SK-N-SH treated with all-trans-retinoic acid at 6 μM for 48 hours (cell line): ENCODE measurements at regions not wholly inside any gene's neighbourhood (a gene's known extent, or its start where the extent isn't known, plus 50 kb on each side); places are given as distances from the start of the nearest gene placed in this dataset.

Experiments used
- ATAC-seq: fragments of 200-7000 bp; cut with Tn5 transposase; 3 replicates; pipeline ENCODE4 v1.9.1; 2020; ENCODE audit warnings: mild to moderate bottlenecking, moderate library complexity
- ARNTL ChIP-seq: fragments of 450-650 bp; formaldehyde crosslinking; IDR thresholded peaks from 2 replicates; pipeline ENCODE4 v1.5.0; 2020; ENCODE audit warnings: low read depth, mild to moderate bottlenecking, moderate library complexity, borderline replicate concordance
- BACH2 ChIP-seq: fragments of 250-450 bp; sonication (Bioruptor Pico); IDR thresholded peaks from 2 replicates; pipeline ENCODE4 v1.9.0; 2021; ENCODE audit warnings: mild to moderate bottlenecking, borderline replicate concordance
- CREB5 ChIP-seq: fragments of 250-450 bp; sonication (Bioruptor Pico); IDR thresholded peaks from 2 replicates; pipeline ENCODE4 v1.5.1; 2020; ENCODE audit warnings: low read depth, mild to moderate bottlenecking, moderate library complexity
- CSDC2 ChIP-seq: fragments of 250-450 bp; sonication (Bioruptor Pico); IDR thresholded peaks from 2 replicates; pipeline ENCODE4 v1.5.0; 2020; ENCODE audit warnings: mild to moderate bottlenecking, moderate library complexity
- CSRNP3 ChIP-seq: fragments of 250-450 bp; sonication (Bioruptor Pico); IDR thresholded peaks from 2 replicates; pipeline ENCODE4 v1.5.1; 2021; ENCODE audit warnings: mild to moderate bottlenecking, moderate library complexity
- ESRRG ChIP-seq: fragments of 250-450 bp; sonication (Bioruptor Pico); IDR thresholded peaks from 2 replicates; pipeline ENCODE4 v1.6.1; 2021; ENCODE audit warnings: mild to moderate bottlenecking
- GLIS3 ChIP-seq: fragments of 250-450 bp; sonication (Bioruptor Pico); IDR thresholded peaks from 2 replicates; pipeline ENCODE4 v1.5.0; 2020; ENCODE audit warnings: mild to moderate bottlenecking, moderate library complexity
- ISL1 ChIP-seq: fragments of 250-450 bp; sonication (Bioruptor Pico); IDR thresholded peaks from 2 replicates; pipeline ENCODE4 v2.1.2; 2022; ENCODE audit warnings: mild to moderate bottlenecking, moderate library complexity
- OSR1 ChIP-seq: fragments of 250-450 bp; sonication (Bioruptor Pico); IDR thresholded peaks from 2 replicates; pipeline ENCODE4 v1.8.0; 2022; ENCODE audit warnings: moderate library complexity, mild to moderate bottlenecking, inconsistent platforms
- PATZ1 ChIP-seq: fragments of 250-450 bp; sonication (Bioruptor Pico); IDR thresholded peaks from 2 replicates; pipeline ENCODE4 v1.8.0; 2020; ENCODE audit warnings: mild to moderate bottlenecking, moderate library complexity, borderline replicate concordance
- POU6F1 ChIP-seq: fragments of 250-450 bp; sonication (Bioruptor Pico); IDR thresholded peaks from 2 replicates; pipeline ENCODE4 v1.8.0; 2021; ENCODE audit warnings: low read depth, mild to moderate bottlenecking, moderate library complexity, borderline replicate concordance
- PPARA ChIP-seq: fragments of 250-450 bp; sonication (Bioruptor Pico); IDR thresholded peaks from 2 replicates; pipeline ENCODE4 v1.5.0; 2020; ENCODE audit warnings: mild to moderate bottlenecking, borderline replicate concordance
- RARB ChIP-seq: fragments of 250-450 bp; sonication (Bioruptor Pico); IDR thresholded peaks from 2 replicates; pipeline ENCODE4 v1.8.0; 2021; ENCODE audit warnings: mild to moderate bottlenecking, moderate library complexity
- TCF4 ChIP-seq: fragments of 250-450 bp; sonication (Bioruptor Pico); IDR thresholded peaks from 2 replicates; pipeline ENCODE4 v1.8.0; 2021; ENCODE audit warnings: mild to moderate bottlenecking, moderate library complexity, borderline replicate concordance
- TOX ChIP-seq: fragments of 250-450 bp; sonication (Bioruptor Pico); IDR thresholded peaks from 2 replicates; pipeline ENCODE4 v1.8.0; 2021; ENCODE audit warnings: mild to moderate bottlenecking, moderate library complexity, borderline replicate concordance
- TSHZ2 ChIP-seq: fragments of 250-450 bp; sonication (Bioruptor Pico); IDR thresholded peaks from 2 replicates; pipeline ENCODE4 v1.5.0; 2020; ENCODE audit warnings: mild to moderate bottlenecking, moderate library complexity
- ZC3H10 ChIP-seq: fragments of 250-450 bp; sonication (Bioruptor Pico); IDR thresholded peaks from 2 replicates; pipeline ENCODE4 v1.5.1; 2021; ENCODE audit warnings: mild to moderate bottlenecking, moderate library complexity
- ZFP3 ChIP-seq: fragments of 250-450 bp; sonication (Bioruptor Pico); IDR thresholded peaks from 2 replicates; pipeline ENCODE4 v1.5.0; 2020; ENCODE audit warnings: mild to moderate bottlenecking, moderate library complexity
- ZFP30 ChIP-seq: fragments of 450-650 bp; formaldehyde crosslinking; IDR thresholded peaks from 2 replicates; pipeline ENCODE4 v1.5.0; 2022; ENCODE audit warnings: mild to moderate bottlenecking, moderate library complexity
- ZNF565 ChIP-seq: fragments of 450-650 bp; formaldehyde crosslinking; conservative IDR thresholded peaks from 2 replicates; pipeline ENCODE4 v1.5.0; 2020; ENCODE audit warnings: low read depth, mild to moderate bottlenecking, moderate library complexity
- ZNF70 ChIP-seq: fragments of 450-650 bp; formaldehyde crosslinking; IDR thresholded peaks from 2 replicates; pipeline ENCODE4 v1.5.0; 2020; ENCODE audit warnings: mild to moderate bottlenecking, moderate library complexity
- ZNF8 ChIP-seq: fragments of 450-650 bp; formaldehyde crosslinking; IDR thresholded peaks from 2 replicates; pipeline ENCODE4 v1.5.0; 2020; ENCODE audit warnings: mild to moderate bottlenecking, moderate library complexity

GRCh38 chr2:220015576-220015975 is 388.1 kb downstream of the SLC4A3 start:
- TF ChIP-seq CREB5 (no peak), PPARA (CRISPR knock-in tag) (no peak), ISL1 (CRISPR knock-in tag) (no peak), ZFP30 (CRISPR knock-in tag) (no peak)
- ATAC-seq = no peak

GRCh38 chr2:220025207-220025606 is 397.8 kb downstream of the SLC4A3 start:
- no peak for TF ChIP-seq ISL1 (CRISPR knock-in tag)
- no peak for TF ChIP-seq TOX (CRISPR knock-in tag)
- no peak for TF ChIP-seq ARNTL (CRISPR knock-in tag)
- TF ChIP-seq PATZ1 (CRISPR knock-in tag) = no peak
- no peak for TF ChIP-seq ZNF565 (CRISPR knock-in tag)
- TF ChIP-seq CSDC2 (CRISPR knock-in tag) = no peak
- TF ChIP-seq POU6F1 (CRISPR knock-in tag) = no peak
- TF ChIP-seq ZFP3 (CRISPR knock-in tag) = no peak
- no peak for TF ChIP-seq ZNF8 (CRISPR knock-in tag)
- no peak for TF ChIP-seq CSRNP3 (CRISPR knock-in tag)
- no peak for TF ChIP-seq TSHZ2 (CRISPR knock-in tag)
- TF ChIP-seq BACH2 (CRISPR knock-in tag) = no peak
- TF ChIP-seq ESRRG (CRISPR knock-in tag) = no peak
- no peak for TF ChIP-seq RARB (CRISPR knock-in tag)
- no peak for TF ChIP-seq PPARA (CRISPR knock-in tag)
- no peak for TF ChIP-seq ZC3H10 (CRISPR knock-in tag)
- no peak for TF ChIP-seq GLIS3 (CRISPR knock-in tag)
- TF ChIP-seq TCF4 = no peak
- TF ChIP-seq ZFP30 (CRISPR knock-in tag) = no peak
- no peak for ATAC-seq

GRCh38 chr2:220029013-220029412 is 401.6 kb downstream of the SLC4A3 start:
- no peak for ATAC-seq
- TF ChIP-seq ESRRG (CRISPR knock-in tag) (no peak), CSDC2 (CRISPR knock-in tag) (no peak), RARB (CRISPR knock-in tag) (no peak), CREB5 (no peak), TOX (CRISPR knock-in tag) (no peak), ZNF70 (CRISPR knock-in tag) (no peak), ARNTL (CRISPR knock-in tag) (no peak), CSRNP3 (CRISPR knock-in tag) (no peak), POU6F1 (CRISPR knock-in tag) (no peak), ZNF565 (CRISPR knock-in tag) (no peak), PPARA (CRISPR knock-in tag) (no peak), OSR1 (CRISPR knock-in tag) (no peak)
